ENCODE measurements at regions not wholly inside any gene's neighbourhood (a gene's known extent, or its start where the extent isn't known, plus 50 kb on each side); places are given as distances from the start of the nearest gene placed in this dataset.

DNA sequence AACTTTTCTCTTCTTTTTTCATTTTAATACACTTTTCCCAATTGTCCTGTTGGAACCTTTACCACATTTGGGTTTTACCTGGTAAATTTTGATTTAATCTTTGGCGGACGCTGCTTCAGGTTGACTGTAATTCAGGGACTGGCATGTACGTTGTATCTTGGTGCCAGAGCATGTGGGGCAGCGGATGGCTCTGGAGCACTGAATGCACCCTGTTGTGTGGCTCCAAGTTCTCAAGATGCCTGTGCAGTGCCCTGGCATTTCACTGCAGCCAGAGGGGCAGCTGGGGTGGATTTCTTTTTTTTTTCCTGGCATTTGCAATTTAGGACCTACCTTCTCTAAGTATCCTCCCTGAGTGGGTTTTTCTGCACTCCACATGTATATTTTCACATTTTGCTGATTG, 242.2 kb downstream of the BLID start:
- TF ChIP-seq EZH2 (IDR thresholded peaks at IDR 0.05) (no peak), POLR2AphosphoS5 (IDR thresholded peaks at IDR 0.05; ENCODE audit: borderline replicate concordance, low read depth, low read length) (no peak), FOXP2 (optimal IDR thresholded peaks at IDR 0.05; ENCODE audit: control extremely low read depth, extremely low read length, insufficient read depth) (no peak)

Measured in SK-N-MC (cell line).